ENCODE measurements at regions not wholly inside any gene's neighbourhood (a gene's known extent, or its start where the extent isn't known, plus 50 kb on each side); places are given as distances from the start of the nearest gene placed in this dataset.

DNA sequence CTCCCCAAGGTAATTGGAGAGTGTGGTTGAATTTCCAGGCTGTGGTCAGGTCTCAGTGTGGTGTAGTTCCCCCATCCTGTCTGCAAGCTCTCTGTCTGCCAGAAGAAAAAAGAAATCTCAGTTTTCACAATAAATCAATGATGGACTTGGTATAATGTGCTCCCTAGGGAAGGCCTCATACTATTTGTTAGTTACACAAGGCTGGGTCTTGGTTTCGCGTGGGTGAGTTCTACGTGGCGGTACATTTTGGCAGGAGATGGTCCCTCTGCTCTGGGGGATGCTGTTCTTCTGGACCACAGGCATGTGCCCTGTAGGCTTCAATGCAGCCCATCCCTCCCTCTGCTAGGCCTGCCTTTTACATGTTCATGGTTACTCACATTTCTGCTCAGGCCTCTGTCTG lies 206.4 kb upstream of the PELI2 start:
- TF ChIP-seq, protein P1, sequence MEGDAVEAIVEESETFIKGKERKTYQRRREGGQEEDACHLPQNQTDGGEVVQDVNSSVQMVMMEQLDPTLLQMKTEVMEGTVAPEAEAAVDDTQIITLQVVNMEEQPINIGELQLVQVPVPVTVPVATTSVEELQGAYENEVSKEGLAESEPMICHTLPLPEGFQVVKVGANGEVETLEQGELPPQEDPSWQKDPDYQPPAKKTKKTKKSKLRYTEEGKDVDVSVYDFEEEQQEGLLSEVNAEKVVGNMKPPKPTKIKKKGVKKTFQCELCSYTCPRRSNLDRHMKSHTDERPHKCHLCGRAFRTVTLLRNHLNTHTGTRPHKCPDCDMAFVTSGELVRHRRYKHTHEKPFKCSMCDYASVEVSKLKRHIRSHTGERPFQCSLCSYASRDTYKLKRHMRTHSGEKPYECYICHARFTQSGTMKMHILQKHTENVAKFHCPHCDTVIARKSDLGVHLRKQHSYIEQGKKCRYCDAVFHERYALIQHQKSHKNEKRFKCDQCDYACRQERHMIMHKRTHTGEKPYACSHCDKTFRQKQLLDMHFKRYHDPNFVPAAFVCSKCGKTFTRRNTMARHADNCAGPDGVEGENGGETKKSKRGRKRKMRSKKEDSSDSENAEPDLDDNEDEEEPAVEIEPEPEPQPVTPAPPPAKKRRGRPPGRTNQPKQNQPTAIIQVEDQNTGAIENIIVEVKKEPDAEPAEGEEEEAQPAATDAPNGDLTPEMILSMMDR (IDR thresholded peaks at IDR 0.05): no peak
- no peak for TF ChIP-seq POLR2AphosphoS5 (IDR thresholded peaks at IDR 0.05)
- TF ChIP-seq EP300 (IDR thresholded peaks at IDR 0.05): no peak
